ENCODE measurements at regions not wholly inside any gene's neighbourhood (a gene's known extent, or its start where the extent isn't known, plus 50 kb on each side); places are given as distances from the start of the nearest gene placed in this dataset.

DNA sequence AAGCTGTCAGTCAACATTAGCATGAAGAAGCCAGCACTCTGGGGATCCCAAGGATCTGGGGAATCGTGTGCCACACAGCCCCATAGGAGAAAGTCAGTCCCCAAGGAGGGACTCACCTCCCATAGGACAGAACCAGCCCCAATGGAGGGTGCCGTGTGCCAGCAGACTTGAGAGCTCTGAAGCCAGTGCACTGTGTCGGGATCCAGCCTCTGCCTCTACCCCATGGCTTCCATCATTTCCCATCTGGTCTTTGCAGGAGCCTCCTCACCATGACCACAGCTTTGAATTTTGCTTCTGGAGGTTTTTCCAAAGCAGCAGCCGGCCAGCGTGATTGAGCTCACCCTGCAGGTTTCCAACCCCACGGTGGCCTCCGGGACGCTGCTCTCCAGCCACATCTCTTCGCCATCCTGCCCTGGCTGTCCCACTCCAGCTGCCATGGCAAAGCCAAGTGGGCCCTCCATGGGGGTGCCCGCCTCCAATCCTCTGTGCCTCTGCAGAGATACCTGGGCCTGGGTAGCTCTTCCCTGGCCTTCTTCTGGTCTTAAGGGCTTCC, 171.8 kb upstream of the SHH start:
- DNase-seq = no peak

DNA sequence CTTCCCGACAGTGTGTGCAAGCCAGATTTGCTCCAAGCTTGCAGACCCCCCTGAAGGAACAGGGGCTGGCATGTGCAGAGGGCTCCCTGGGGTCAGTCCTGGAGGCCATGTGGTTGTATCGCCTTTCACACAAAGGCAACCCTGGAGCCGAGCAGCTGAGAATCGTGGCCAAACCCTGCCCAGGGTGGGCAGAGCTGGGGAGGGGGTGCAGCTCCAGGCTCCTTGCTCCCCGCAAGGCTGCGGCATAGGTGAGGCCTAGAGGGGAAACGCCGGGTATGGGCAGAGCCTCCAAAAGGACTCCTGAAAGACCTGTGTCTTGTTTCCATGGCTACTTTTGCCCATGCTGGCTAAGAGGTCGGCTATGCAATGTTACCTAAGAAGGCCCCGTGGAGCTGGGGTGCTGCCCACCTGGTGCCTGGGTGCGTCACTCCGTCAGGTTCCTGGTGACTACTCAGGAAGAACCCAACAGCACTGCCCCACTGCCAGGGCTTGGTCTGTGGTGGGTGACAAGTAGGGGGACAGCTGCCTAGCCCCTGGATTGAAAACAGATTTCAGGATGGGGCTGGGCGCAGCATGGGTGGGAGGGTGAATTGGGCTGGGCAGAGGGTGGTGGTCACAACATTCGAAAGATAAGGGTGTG, 171.0 kb upstream of the SHH start:
- DNase-seq = no peak

DNA sequence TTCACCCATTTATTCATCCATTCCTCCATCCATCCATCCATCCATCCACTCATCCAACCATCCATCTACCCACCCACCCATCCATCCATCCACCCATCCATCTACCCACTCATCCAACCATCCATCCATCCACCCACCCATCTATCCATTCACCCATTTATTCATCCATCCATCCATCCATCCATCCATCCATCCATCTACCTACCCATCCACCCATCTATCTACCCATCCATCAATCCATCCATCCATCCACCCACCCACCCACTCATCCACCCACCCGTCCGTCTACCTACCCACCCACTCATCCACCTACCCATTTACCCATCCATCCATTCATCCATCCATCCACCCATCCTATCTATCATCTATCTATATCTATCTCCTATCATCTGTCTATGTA, 169.4 kb upstream of the SHH start:
- no peak for DNase-seq

DNA sequence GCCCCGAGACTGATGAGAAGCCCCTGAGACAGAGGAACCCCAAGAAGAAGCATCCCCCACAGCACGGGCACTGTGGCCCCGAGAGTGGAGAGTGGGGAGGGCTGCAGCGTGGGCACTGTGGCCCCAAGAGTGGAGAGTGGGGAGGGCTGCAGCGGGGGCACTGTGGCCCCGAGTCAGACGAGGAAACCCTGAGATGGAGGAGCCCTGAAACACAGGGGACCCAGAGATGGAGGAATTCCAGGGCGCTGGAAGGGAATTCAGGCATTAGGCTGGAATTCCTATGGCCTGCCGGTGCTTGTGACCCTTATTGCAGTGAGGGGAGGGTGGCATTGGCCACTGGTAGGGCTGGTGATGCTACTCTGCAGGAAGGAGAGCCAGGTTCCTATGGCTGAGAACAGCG, 168.6 kb upstream of the SHH start:
- DNase-seq = no peak

DNA sequence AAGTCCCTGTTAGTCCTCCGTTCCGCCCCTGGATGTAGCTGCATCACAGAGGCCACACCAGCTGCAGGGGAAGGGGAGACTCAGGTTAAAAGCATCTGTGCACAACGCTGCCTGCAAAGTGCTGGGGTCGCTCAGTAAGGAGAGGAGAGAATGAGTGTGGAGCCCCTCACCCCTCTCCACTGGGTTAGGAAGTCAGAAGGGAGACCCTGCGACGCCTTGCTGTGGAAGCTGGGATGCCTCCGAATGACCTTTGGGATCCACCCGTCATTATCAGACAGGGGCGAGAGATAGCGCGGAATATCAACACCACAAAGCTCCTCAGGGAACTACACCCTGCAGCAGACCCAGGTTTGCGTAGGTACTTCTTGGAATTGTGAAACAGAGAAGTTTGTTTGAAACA, 167.7 kb upstream of the SHH start:
- no peak for DNase-seq

DNA sequence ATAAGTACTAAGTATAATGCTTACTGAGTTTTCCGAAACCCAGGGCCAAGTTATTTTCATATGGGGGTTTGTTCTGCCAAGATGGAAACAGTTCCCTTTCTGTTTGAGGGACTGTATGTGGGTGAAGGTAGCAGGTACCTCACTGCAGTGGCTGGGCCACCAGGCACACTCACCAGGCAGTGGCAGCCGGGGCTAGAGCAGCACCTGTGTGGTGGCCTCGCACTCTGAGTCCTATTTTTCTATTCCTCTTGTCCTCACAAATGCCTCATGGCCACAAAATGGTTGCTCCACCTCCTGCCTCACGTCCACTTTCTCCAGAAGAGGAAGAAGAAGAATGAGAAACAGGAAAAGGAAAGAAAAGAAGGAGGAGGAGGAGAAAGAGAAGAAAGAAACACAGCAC, 167.3 kb upstream of the SHH start:
- no peak for DNase-seq

DNA sequence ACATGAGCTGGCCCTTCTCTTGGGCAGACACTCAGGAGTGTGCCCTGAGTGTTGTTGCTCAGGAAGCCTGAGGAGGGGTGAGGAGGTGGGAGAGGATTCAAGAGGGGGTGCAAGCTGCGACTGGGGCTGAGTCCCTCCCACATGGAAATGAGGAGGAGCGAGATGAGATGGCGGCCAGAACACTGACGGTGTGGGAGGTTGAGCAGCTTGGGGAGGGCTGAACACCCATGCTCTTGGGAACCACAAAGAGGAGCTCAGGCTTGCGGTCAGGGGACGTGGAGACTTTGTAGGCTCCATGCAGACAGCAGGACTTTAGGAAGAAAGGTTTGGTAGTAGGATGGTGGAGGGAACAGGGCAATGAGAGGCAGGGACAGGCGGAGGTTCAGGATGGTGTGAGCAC, 163.2 kb upstream of the SHH start:
- no peak for DNase-seq

DNA sequence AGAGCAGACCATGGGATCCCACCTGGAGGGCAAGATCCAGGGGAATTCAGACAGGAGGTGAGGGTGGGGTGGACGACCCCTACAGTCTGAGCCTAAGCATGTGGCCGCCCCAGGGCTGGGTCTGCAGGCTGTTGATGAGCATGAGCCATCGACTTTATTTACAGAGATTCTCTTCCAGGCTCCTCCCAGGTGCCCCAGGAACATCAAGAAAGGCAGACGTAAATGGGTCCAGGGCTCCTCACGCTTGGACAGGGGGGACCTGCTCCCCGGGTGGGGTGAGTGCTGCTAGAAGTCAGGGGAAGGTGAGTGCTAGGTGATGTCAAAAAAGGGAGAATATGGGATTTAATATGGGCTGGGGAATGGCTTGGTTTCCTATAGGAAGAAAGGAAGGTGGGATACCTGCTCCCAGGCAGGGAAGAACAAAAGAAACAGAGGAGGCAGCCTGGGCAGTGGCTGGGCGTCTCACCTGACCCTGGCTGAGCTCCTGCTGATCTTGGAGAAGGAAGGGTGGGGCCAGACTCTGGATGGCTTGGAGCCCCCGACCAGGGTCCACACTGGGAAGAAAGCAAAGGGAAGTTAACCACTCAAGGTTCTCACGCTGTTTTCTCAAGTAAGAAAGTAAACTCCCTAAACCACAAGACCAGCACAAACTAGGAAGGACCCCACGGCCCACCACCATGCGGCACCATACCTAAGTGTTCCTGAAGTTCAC, 162.1 kb upstream of the SHH start:
- no peak for DNase-seq

DNA sequence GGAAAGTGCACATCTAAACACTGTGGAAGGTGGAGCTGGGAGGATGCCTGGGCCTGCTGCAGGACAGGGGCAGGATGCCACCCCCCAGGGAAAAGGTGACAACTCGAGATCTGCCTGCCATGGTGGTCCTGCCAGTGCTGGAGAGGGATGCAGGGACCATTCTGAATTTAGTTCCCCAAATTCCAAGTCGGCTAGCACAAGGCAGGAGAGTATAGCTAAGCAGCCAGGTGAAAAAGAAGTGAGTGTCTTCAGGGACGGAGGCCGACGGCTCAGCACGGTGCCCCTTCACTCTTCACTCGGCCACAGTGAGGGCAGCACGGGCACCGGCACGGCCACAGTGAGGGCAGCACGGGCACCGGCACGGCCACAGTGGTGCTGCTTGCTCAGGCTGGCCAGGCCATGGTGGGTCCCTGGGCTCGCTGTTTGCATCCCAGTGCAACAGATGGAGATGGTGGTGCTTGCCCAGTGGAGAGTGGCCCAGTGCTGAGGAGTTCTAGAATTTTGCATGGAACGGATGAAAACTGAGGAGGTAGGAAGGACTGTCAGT, 161.3 kb upstream of the SHH start:
- DNase-seq = no peak

DNA sequence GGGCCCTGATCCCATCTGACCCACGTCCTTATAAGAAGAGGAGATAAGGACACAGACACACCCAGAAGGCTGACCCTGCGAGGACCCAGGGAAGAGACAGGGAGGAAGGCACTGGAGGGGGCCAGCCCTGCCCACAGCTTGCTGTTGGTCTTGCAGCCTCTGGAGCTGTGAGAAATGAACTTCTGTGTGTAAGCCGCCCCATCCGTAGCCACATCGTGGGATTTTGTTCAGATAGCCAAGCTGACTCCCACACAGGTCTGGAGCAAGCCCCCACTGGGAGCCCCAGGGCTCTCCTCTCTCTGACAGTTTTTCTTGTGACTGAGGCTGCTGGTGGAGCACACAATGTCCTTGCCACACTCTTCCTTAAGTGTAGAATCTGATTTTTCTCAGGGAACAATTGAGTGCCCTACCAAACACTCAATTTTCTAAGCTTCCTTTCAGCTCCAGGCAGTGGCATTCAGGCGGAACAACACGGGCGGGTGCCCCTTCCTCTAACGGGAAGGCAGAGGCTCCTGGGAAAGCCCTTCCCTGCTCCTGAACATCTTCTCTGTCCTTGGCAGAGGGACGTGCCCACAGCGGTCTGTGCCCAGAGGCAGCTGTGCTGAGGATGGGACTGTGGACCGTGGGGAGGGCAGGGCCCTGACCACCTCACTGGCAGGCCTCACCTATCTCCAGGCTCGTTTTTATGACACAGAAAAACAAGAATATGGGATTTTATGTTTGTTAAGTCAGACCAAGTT, 160.6 kb upstream of the SHH start:
- DNase-seq = no peak

DNA sequence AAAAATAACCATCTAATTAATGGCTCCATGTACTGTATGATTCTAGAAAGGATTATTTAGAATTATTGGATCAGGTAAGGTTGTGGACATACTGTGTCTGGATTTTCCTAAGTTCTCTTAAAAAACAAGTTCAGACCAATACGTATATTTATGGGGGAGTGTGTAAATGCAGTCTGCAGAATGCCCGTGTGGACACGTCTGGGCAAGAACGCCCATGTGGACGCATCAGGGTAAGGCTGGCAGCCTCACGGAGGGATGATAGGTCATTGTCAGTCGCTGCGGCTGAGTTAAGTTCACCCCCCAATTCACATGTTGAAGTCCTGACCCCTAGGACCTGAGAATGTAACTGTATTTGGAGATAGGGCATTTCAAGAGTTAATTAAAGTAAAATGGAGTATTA, 160.0 kb upstream of the SHH start:
- DNase-seq = no peak

DNA sequence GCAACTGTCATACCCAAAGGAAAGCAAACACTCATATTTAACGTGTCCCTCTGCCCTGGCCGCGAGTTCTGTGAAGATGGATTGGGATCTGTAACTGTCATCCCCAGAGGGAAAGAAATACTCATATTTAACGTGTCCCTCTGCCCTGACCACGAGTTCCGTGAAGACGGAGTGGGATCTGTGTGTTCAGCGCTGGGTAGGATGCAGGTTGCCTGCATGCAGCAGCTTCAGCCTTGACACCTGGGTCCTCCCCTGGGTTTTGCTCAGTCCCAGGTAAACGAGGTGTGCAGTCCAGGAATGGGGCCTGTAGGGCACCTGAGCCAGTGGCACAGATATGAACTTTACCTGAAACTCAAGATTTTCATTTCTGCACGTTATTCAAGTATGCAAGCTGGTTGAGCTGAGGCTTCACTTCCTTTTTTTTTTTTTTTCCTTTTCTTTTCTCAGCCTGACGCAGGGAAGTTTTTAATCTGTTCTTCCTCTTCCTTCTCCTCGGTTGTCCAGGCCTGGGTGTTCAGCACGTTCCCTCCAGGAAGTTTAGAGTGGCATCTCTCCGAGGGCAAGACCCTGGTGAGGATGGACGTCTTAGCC, 159.0 kb upstream of the SHH start:
- DNase-seq = no peak

DNA sequence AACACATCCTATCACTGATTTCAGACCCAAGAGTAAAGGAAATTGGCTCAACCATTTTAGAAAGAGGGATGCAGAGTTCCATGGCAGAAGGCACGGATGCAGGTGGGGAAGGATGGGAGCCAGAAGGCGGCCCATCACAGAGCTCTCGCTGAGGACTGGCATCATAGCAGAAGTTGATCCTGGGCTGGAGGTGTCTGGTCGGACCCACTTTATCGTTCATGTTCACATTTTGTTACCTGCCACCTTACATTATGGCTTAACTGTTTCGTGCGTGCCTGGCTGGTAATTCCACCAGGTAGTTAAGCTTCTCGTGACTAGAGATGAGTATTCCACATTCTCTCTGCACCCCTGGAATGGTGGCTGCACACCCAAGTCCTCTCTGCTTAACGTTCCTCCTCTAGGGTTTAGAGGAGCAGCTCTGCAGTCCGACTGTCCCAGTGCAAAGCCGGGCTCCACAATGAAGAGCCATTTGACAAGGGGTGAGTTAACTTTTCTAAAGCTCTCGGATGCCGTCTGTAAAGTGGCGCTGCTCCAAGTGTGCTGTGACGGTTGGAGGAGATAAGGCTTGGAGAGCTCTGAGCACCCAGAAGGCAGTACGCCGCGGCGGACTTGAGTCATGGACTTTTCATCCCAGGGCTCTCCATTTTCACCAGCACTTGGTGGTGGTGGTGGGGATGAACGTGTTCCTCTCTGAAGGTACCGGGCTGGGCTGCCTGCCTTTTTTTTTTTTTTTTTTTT, 157.1 kb upstream of the SHH start:
- DNase-seq = no peak

DNA sequence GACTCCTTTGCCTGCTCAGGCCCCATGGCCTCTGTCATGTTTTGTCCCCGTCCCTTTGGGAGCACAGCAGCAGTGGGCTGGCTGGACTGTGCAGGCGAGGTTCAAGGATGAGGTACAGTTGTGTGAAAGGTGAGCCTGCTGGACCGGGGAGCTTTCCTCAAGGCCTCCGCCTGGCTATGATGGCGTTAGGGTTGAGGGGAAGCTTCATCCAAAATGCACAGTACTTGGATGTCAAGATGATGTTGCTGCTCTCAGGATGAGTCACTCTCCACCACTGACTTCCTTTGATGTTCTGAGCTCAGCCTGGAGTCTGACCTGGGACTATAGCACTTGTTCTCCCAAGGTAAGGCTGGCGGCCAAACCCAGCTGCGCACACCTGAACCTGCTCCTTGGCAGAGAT, 152.7 kb upstream of the SHH start:
- DNase-seq = no peak

DNA sequence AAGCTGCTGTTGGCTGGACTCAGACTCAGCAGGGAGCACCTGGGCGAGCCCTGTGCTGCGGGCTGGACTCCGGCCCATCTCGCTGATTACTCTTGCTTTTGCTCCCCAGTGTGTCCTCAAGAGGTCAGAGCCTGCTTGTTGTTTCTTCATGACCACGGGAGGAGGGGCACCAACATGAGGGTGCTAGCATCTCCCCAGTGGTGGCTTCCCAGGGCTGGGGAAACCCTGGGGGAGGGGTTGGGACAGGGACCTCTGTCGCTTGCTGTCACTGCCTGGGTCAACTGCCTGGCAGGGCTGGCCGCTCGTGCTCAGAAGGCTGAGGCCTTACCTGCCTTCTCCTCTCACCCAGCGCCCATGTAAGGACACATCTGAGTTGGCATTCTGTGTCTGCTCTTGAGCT, 152.3 kb upstream of the SHH start:
- no peak for DNase-seq

DNA sequence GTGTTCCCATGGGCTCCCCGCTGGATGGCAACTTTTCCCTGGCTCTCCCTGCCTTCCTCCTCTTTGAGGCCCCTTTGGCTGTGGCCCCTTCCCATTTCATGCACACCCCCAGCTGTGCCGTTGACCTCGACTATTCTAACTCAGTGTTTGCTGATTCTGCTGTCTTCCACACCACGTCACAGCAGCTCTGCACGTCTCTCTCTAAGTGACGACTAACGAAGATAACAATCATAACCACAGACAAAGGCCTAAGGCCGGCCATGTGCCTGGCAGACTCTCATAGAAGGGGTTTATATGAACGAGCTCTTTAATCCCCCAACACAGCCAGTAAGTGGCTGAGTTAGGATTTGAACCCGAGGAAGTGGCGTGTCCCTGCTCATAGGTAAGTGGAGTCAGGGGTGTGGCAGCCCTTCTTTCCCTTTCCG, 151.5 kb upstream of the SHH start:
- no peak for DNase-seq

DNA sequence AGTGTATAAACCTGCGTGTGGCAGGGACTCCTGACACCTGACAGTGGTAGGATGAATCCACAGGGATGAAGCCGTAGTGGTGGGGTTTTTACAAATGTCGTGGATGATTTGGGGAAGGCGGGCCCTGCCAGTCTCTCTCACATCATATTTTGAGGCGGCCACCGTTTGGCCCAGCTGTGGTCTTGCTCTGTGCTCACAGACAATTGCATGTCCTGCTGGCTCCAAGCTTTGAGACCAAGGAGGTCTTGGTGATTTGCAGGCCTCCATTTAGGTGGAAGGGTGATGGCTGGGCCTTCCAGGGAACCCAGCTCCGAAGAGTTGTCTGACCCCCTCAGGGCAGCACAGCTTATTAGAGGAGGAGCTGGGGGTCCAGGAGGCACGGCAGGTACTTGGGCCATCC, 151.1 kb upstream of the SHH start:
- no peak for DNase-seq

DNA sequence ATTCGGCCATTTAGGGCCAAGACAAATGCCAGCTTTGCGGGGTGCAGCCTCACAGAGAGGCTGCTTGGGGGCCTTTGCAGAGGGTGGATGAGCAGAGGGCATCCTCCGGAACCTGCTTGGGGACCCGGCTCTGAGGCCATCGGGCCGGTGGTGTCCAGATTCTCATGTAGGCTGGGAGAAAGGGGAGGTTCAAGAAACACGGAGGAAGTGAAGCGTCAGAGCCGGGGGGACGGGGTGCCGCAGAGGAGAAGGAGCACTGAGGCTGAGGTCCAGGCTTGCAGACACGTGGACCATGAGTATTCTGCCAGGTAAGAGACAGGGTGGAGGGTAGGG, 150.7 kb upstream of the SHH start:
- DNase-seq = no peak

DNA sequence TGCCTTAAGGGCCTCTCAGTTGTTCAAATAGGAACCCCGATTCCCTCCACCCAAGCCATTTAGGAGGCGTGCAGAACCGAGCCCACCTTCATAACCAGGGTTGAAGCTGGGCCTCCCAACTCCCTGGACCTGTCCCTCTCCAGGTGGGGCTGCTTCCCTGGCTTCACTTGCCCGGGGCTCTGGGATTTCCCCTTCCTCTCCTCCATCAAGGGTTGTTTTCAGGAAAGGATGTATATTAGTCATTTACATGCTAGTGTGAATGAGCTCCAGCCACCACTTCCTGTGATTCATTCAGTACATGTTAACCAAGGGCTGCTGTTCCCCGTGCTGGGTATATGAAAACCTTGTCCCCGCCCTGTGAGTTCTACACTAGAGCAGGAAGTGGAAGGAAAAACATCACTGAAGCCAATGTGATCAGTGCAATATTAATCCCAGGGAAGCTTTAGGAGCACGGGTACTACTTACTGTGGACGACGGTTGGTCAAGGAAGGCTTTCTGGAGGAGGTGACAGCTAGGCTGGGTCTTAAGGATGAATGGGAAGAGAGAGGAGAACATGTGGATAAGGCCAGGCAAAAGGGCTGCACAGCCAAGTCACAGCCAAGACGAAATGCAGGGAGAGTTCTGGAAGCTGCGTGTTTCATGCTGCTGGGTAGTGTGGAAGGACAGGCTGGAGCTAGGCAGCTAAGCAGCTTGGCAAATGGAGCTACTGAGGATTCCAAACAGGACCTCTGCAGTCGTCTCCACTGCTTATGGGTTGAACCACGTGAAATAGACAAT, 150.1 kb upstream of the SHH start:
- no peak for DNase-seq

DNA sequence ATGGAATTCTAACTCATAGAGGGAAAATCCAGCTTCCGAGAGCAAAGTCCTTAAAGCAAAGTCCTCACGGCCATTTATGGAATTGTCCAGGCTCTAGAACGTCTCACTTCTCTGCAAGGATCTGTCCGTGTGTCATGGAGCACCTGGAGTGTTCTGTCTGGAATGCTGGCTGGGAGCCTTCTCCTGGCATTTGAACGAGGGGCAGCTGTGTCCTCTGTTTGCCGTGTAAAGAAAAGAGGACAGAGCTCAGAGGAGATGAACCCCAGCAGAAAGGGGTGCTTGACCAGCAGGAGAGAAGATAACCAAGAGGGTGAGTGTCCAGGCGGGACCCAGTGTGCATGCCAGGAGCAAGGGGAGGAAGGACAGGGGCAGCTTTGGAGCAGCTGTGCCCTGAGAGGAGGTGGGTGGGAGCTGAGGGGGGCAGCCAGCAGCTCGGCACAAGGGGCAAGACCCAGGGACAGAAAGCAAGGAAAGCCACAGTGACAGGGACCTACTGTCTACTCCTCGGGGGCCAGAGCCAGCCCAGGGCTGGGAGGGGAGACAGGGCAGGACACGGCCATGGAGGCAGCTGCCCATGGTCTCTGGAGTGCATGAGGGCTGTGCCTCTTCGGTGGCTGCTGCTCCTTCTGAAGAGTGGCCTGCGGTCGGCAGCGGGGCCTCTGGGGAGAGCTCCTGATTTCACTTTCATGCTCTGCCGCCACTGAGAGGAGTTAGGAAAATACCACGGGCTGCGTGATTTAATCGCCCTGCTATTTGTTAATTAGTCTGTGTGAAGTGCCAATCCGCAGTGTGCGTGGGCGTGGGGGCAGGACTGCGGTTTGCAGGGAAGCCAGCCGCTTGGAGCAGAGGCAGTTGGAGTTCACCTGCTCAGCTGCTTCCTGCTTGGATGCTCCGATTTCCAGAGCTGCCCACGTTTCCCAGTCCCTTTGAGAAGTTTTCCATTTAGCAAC, 149.3 kb upstream of the SHH start:
- peak; percentile 36 for DNase-seq

DNA sequence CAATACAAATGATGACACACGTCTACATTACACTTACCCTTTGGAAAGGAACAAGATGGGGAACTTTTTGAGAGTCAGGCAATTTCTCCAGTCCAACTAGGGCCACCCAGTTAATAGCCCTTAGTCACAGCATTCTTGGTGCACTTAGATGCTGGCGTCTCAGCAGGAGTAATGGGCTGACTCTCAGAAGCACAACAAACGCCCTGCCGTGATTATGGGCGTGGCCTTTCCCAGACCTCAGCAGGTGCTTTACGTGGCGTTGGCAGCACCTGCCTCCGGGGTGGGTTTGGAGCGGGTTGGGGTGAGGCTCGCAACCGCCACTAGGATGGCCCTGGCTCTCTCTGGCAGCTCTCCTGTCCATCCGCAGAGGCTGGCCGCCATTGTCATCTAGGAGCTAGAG, 147.6 kb upstream of the SHH start:
- DNase-seq = no peak
